ENCODE measurements at regions not wholly inside any gene's neighbourhood (a gene's known extent, or its start where the extent isn't known, plus 50 kb on each side); places are given as distances from the start of the nearest gene placed in this dataset.

GRCh38 chr7:88647825-88648224 is 111.7 kb upstream of the ZNF804B start:
- CTCF ChIA-PET: no interaction called here
- peaks cover 7% of the 10 kb centered on the region for H3K9me3 ChIP-seq (ENCODE audit: low read depth, low read length, poor library complexity, severe bottlenecking)
- no peak for DNase-seq (ENCODE audit: low spot score)
- intact Hi-C loops (cut with micrococcal nuclease; ENCODE audit: unreplicated experiment): no loop called here
- no peak for TF ChIP-seq EZH2 (IDR thresholded peaks at IDR 0.05; ENCODE audit: borderline replicate concordance, low read depth, low read length, poor library complexity, severe bottlenecking)
- TF ChIP-seq CTCF (conservative IDR thresholded peaks at IDR 0.05; ENCODE audit: low read depth, low read length): no peak
- H3K4me3 ChIP-seq (ENCODE audit: low read depth, low read length, poor library complexity, severe bottlenecking): no peak overlapping the region
- no peak overlapping the region for H3K27ac ChIP-seq (ENCODE audit: low read depth, low read length, poor library complexity, severe bottlenecking)
- POLR2A ChIA-PET (ENCODE audit: low non-redundant PET): no interaction called here
- no peaks in the 10 kb centered on the region for H3K27me3 ChIP-seq (replicated peaks; ENCODE audit: insufficient read depth, low read depth, low read length, poor library complexity)
- BruUV-seq (replicated peaks): no TSS peak
- no peaks in the 10 kb centered on the region for H3K4me1 ChIP-seq (ENCODE audit: insufficient read depth, low read length, poor library complexity, severe bottlenecking)
- H3K36me3 ChIP-seq (ENCODE audit: insufficient read depth, low read length, poor library complexity, severe bottlenecking): no peaks in the 10 kb centered on the region

- no peak for DNase-seq (ENCODE audit: low spot score)
- no peaks in the 10 kb centered on the region for H3K36me3 ChIP-seq (ENCODE audit: insufficient read depth, low read length, poor library complexity, severe bottlenecking)
- H3K4me1 ChIP-seq (ENCODE audit: insufficient read depth, low read length, poor library complexity, severe bottlenecking): no peaks in the 10 kb centered on the region
- intact Hi-C loops (cut with micrococcal nuclease; ENCODE audit: unreplicated experiment): no loop called here
- CTCF ChIA-PET: no interaction called here
- TF ChIP-seq CTCF (conservative IDR thresholded peaks at IDR 0.05; ENCODE audit: low read depth, low read length) (no peak), EZH2 (IDR thresholded peaks at IDR 0.05; ENCODE audit: borderline replicate concordance, low read depth, low read length, poor library complexity, severe bottlenecking) (no peak)
- no peaks in the 10 kb centered on the region for H3K9me3 ChIP-seq (ENCODE audit: low read depth, low read length, poor library complexity, severe bottlenecking)
- POLR2A ChIA-PET (ENCODE audit: low non-redundant PET): no interaction called here
- BruUV-seq (replicated peaks): no TSS peak
- no peak overlapping the region for H3K27ac ChIP-seq (ENCODE audit: low read depth, low read length, poor library complexity, severe bottlenecking)
- H3K4me3 ChIP-seq (ENCODE audit: low read depth, low read length, poor library complexity, severe bottlenecking): no peak overlapping the region
- H3K27me3 ChIP-seq (replicated peaks; ENCODE audit: insufficient read depth, low read depth, low read length, poor library complexity): peaks cover 4% of the 10 kb centered on the region
These were observed 120.9 kb upstream of the ZNF804B start for GRCh38 chr7:88638583-88638982.

- Histone ChIP-seq H3K4me3 (ENCODE audit: low read depth, low read length, poor library complexity, severe bottlenecking) (no peak overlapping the region), H3K36me3 (ENCODE audit: insufficient read depth, low read length, poor library complexity, severe bottlenecking) (no peaks in the 10 kb centered on the region), H3K27ac (ENCODE audit: low read depth, low read length, poor library complexity, severe bottlenecking) (no peak overlapping the region), H3K4me1 (ENCODE audit: insufficient read depth, low read length, poor library complexity, severe bottlenecking) (no peaks in the 10 kb centered on the region), H3K9me3 (ENCODE audit: low read depth, low read length, poor library complexity, severe bottlenecking) (no peaks in the 10 kb centered on the region), H3K27me3 (replicated peaks; ENCODE audit: insufficient read depth, low read depth, low read length, poor library complexity) (peaks cover 4% of the 10 kb centered on the region)
- TF ChIP-seq CTCF (conservative IDR thresholded peaks at IDR 0.05; ENCODE audit: low read depth, low read length) (no peak), EZH2 (IDR thresholded peaks at IDR 0.05; ENCODE audit: borderline replicate concordance, low read depth, low read length, poor library complexity, severe bottlenecking) (no peak)
- intact Hi-C loops (cut with micrococcal nuclease; ENCODE audit: unreplicated experiment): no loop called here
- ChIA-PET POLR2A (ENCODE audit: low non-redundant PET) (no interaction called here), CTCF (no interaction called here)
- DNase-seq (ENCODE audit: low spot score): no peak
- BruUV-seq (replicated peaks): no TSS peak
These were observed 121.7 kb upstream of the ZNF804B start for GRCh38 chr7:88637795-88638194.

Measured in A673 (cell line).